Medulla oblongata (tissue), 1 donor: ENCODE measurements at regions not wholly inside any gene's neighbourhood (a gene's known extent, or its start where the extent isn't known, plus 50 kb on each side); places are given as distances from the start of the nearest gene placed in this dataset.
"Not testable (repeated sequence)": the region's sequence is repeated elsewhere in the genome, so short reads cannot be mapped to it uniquely, and the experiment has no call there.

Source experiments
- DNase-seq: peaks from one replicate; pipeline ENCODE4 v3.0.0-alpha.2; 2015; ENCODE audit errors: extremely low spot score

- DNase-seq: not testable (repeated sequence)
Observed at GRCh38 chr10:42533866-42534265, 104.5 kb downstream of the ZNF33B start.

- no peak for DNase-seq
Observed at GRCh38 chr10:42532996-42533395, 105.4 kb downstream of the ZNF33B start.

DNA sequence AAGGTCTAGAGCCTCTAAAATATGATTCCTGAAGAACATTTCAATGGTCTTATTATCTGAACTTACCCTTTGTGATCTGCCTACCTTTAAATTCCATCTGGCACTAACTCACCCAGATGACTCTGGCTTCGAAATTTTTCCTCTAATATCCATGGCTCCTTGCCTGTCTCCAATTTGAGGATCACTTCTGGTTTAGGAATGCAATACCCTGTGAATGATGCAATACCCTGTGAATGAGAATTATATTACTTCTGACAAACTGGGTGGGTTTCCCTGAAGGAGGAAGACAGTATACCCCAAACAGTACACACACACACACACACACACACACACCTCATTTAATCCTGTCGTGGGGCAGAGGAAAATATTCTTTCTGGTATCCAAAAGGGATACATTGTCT lies 115.3 kb downstream of the ZNF33B start:
- no peak for DNase-seq

GRCh38 chr10:42519761-42520460 lies 118.5 kb downstream of the ZNF33B start:
- DNase-seq: no peak

DNA sequence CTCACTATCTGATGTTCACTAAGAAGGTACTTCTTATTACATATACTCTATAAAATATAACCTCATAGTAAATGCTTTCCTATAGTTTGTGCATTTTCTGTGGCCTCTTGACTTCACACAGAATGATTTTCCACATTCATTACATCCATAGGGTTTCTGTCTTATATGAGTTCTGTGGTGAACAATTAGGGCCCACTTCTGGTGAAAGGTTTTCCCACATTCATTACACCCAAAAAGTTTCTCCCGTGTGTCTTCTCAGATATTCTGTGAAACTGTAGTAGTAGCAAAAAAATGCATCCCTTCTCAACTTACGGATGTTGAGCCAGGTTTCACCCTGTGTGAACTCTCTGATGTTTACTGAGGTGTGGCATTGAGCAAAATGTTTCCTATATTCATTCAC lies 119.3 kb downstream of the ZNF33B start:
- no peak for DNase-seq

DNA sequence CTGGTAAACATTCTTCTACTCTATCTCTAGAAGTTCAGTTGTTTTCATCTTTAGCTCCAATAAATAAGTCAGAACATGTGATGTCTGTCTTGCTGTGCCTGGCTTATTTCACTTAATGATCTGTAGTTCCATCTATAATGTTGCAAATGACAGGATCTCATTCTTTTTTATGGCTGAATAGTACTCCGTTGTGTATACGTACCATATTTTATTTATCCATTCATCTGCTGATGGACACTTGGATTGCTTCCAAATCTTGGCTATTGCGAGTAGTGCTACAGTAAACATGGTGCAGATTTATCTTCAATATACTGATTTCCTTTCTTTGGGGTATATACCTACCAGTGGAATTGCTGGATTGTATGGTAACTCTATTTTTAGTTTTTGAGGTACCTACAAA lies 124.4 kb downstream of the ZNF33B start:
- no peak for DNase-seq

DNA sequence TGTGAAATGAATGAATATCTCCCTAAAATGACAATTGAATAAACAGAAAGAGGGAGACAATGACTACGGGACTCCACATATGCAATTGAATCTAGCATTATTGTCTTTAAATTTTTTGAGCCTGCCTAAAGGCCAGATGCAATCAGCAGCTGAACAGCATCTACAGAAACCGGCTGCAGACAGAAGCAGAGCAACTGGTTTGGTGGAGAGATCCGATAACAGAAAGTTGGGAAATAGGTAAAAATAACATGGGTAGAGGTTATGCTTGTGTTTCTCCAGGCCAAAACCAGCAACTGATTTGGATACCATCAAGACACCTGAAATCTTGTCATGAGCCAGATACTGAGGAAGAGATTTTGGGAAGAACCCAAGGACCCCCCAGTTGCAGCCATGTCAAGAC lies 146.6 kb downstream of the ZNF33B start:
- DNase-seq: no peak

DNA sequence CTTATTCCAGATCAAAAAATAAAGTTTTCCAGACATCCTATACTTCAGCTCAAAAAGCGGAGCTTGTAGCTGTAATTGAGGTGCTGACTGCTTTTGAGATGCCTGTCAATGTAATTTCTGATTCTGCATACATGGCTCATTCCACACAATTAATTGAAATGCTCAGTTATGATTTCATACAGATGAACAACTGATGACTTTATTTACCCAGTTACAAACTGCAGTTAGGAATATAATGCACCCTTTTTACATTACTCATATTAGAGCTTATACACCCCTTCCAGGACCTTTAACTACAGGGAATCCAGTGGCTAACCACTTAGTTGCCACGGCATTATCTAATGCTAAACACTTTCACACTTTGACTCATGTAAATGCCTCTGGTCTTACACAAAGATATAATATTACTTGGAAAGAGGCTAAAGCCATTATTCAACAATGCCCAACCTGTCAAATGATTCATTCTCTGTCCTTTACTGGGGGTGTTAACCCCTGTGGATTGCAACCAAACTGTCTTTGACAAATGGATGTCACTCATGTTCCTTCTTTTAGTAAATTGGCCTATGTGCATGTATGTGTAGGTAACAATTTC lies 147.3 kb downstream of the ZNF33B start:
- no peak for DNase-seq

DNA sequence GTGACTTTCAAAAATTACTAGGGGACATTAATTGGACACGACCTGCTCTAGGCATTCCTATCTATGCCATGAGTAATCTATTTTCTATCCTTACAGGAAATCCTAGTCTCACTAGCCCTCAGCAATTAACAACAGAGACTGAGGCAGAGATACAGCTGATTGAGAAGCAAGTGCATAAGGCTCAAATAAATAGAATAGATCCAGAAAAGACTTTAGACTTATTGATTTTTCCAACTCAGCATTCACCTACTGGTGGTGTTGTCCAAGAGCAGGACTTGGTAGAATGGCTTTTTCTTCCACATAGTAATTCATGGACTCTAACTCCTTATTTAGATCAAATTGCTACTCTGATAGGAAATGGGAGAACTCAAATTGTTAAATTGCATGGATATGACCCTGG lies 148.0 kb downstream of the ZNF33B start:
- DNase-seq: no peak

DNA sequence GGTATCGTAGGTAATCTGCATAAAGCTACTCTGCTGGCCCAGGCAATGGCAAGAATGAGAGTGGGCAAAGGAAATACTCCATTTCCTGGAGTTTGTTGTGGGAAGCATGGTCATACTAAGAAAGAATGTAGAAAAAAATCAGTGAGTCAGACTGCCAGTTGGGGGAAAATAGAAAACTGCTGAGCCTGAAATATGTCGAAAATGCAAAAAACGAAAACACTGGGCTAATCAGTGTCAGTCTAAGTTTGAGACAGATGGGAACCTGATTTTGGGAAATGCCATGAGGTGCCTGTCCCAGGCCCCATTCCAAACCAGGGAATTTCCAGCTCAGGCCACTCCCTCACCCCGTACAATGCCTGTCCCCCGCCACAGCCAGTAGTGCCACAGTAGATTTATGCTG lies 150.0 kb downstream of the ZNF33B start:
- DNase-seq: no peak

- DNase-seq: no peak
Observed at GRCh38 chr10:42482411-42482810, 156.0 kb downstream of the ZNF33B start.

- DNase-seq: no peak
Observed at GRCh38 chr10:42479057-42479456, 159.3 kb downstream of the ZNF33B start.

DNA sequence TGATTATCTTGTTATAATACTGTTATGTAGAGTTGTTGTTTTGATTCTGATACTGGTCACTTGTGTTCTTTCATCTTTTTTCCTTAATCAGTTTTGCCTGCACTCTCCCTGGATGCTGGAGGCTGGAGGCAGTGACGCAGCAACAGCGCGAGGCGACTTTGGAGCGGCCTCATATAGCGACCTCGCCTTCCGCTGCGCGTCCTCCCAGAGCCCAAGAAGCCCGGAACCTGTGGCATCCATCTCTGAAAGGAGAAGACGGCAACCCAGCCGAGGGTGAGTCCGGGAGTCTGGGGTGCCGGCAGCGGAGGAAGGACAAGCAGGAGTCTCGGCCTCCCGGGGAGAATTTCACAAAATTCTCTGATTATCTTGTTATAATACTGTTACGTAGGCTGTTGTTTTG lies 161.2 kb downstream of the ZNF33B start:
- no peak for DNase-seq

GRCh38 chr10:42476101-42476500 lies 162.3 kb downstream of the ZNF33B start:
- no peak for DNase-seq

- DNase-seq: no peak
Observed at GRCh38 chr10:42475168-42476098, 162.9 kb downstream of the ZNF33B start.

GRCh38 chr10:42454313-42454712 lies 184.1 kb downstream of the ZNF33B start:
- DNase-seq: no peak

DNA sequence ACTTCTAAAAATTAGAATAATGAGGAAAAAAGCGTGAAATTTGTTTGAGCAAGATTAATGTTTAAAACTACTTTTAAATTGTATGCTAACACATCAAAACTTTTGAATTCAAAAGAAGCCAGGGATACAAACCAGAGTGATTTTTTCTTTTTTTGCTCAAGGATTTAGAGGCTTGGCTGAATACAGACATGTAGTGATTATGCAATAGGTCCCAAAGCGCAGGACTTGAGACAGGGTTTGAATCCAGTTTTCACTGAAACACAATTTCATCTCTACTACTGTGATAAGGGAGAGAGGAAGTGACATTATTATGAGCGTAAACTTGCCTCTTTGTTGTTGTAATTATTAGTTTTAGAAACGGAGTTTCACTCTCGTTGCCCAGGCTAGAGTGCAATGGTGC lies 207.3 kb downstream of the ZNF33B start:
- no peak for DNase-seq

DNA sequence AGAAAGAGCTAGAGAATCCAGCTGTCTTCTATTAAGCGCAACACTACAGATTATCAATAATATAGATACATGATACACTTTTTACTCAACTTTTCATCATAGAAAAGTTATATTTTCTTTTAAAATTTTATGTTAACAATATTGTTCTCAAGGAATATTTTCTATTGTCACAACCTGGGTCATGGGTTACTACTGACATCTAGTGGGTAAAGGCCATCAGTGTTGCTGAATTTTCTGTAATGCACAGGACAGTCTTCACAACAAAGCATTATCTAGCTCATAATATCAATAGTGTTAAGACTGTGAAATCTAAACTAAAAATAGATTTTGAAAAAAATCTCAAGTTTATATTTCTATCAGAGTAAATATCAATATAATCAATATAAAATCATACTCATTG lies 209.8 kb downstream of the ZNF33B start:
- DNase-seq: peak; percentile 35

GRCh38 chr10:42422911-42423310 lies 215.5 kb downstream of the ZNF33B start:
- DNase-seq: no peak

DNA sequence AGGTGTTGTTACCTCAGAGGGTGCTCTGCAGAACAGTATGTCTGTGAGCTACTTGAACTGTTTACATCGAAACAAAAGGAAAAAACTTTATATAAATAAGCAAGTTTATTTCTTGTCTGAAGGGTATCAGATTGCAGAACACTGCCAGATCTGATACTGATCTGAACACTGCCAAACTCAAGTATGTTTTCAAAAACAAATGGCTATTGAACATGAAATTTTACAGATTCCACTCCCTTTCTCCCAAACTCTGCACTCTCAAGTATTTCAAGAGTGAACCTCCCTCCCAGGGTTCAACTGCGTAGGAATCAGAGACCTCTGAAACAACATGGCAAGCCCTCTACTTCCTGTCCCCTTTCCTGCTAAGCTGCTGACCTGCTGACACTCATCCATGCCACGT lies 216.6 kb downstream of the ZNF33B start:
- no peak for DNase-seq

- no peak for DNase-seq
Observed at GRCh38 chr10:42419789-42420188, 218.6 kb downstream of the ZNF33B start.

GRCh38 chr10:42380926-42381547 lies 257.3 kb downstream of the ZNF33B start:
- no peak for DNase-seq
